LNCAP (cell line): ENCODE measurements at regions not wholly inside any gene's neighbourhood (a gene's known extent, or its start where the extent isn't known, plus 50 kb on each side); places are given as distances from the start of the nearest gene placed in this dataset.

Experiments
- CTCF ChIP-seq: fragments of 450-650 bp; IDR thresholded peaks from 2 replicates; pipeline ENCODE4 v1.5.1; 2017; ENCODE audit warnings: mild to moderate bottlenecking

GRCh38 chr10:123515661-123516060 lies 150.5 kb upstream of the GPR26 start:
- no peak for TF ChIP-seq CTCF

GRCh38 chr10:123516291-123516690 lies 149.9 kb upstream of the GPR26 start:
- no peak for TF ChIP-seq CTCF

- no peak for TF ChIP-seq CTCF
These were observed 148.7 kb upstream of the GPR26 start for GRCh38 chr10:123517426-123517825.

GRCh38 chr10:123517901-123518300 lies 148.3 kb upstream of the GPR26 start:
- no peak for TF ChIP-seq CTCF

- TF ChIP-seq CTCF = no peak
These were observed 147.4 kb upstream of the GPR26 start for GRCh38 chr10:123518765-123519164.

GRCh38 chr10:123519861-123520260 lies 146.3 kb upstream of the GPR26 start:
- no peak for TF ChIP-seq CTCF

- no peak for TF ChIP-seq CTCF
These were observed 145.1 kb upstream of the GPR26 start for GRCh38 chr10:123521076-123521475.

GRCh38 chr10:123521556-123521955 lies 144.6 kb upstream of the GPR26 start:
- TF ChIP-seq CTCF = no peak
